Neuronal stem cell (in vitro differentiated cells): ENCODE measurements at regions not wholly inside any gene's neighbourhood (a gene's known extent, or its start where the extent isn't known, plus 50 kb on each side); places are given as distances from the start of the nearest gene placed in this dataset.

Experiments used
- DNase-seq: peaks from one replicate; pipeline ENCODE4 v3.0.0-alpha.2; 2013; ENCODE audit warnings: low spot score
- H2AFZ ChIP-seq: one replicate; pipeline ENCODE4 v1.6.1; 2013; ENCODE audit warnings: mild to moderate bottlenecking, low read length, inconsistent platforms
- H2AK5ac ChIP-seq: 2 replicates; pipeline ENCODE4 v1.6.1; 2013; ENCODE audit warnings: low read depth, mild to moderate bottlenecking, inconsistent platforms, low read length, moderate library complexity, mixed read lengths
- H2BK120ac ChIP-seq: 2 replicates; pipeline ENCODE4 v1.6.1; 2013; ENCODE audit warnings: low read depth, mild to moderate bottlenecking, inconsistent platforms, low read length, moderate library complexity, mixed read lengths
- H2BK12ac ChIP-seq: one replicate; pipeline ENCODE4 v1.6.1; 2013; ENCODE audit warnings: low read length, inconsistent platforms
- H2BK15ac ChIP-seq: 2 replicates; pipeline ENCODE4 v1.6.1; 2013; ENCODE audit warnings: mild to moderate bottlenecking, low read length, inconsistent platforms, mixed read lengths
- H2BK5ac ChIP-seq: one replicate; pipeline ENCODE4 v1.6.1; 2013; ENCODE audit warnings: inconsistent platforms, mild to moderate bottlenecking, low read length, moderate library complexity
- H3K14ac ChIP-seq: one replicate; pipeline ENCODE4 v1.6.1; 2013; ENCODE audit warnings: low read length, inconsistent platforms
- H3K18ac ChIP-seq: 2 replicates; pipeline ENCODE4 v1.6.1; 2013; ENCODE audit warnings: low read length, inconsistent platforms
- H3K23ac ChIP-seq: 2 replicates; pipeline ENCODE4 v1.6.1; 2013; ENCODE audit warnings: low read depth, mild to moderate bottlenecking, mixed read lengths, low read length, inconsistent platforms; ENCODE audit not compliant: poor library complexity
- H3K27ac ChIP-seq: replicated peaks from 3 replicates; pipeline ENCODE4 v1.5.1; 2013; ENCODE audit warnings: low read length, inconsistent platforms
- H3K27me3 ChIP-seq, 3 experiments: 2 replicates each; pipeline ENCODE4 v1.6.1; 2013; ENCODE audit warnings: low read length in 3 of 3, mild to moderate bottlenecking in 2 of 3, inconsistent platforms in 1 of 3, low read depth in 1 of 3, mixed read lengths in 1 of 3, moderate library complexity in 1 of 3; ENCODE audit not compliant: control insufficient read depth in 3 of 3, insufficient read depth in 3 of 3
- H3K36me3 ChIP-seq, 2 donors: replicated peaks in 1 of 2; 2 replicates each; pipeline ENCODE4 v1.6.1; 2013; ENCODE audit warnings: low read length in 2 of 2; ENCODE audit not compliant: control insufficient read depth in 2 of 2, insufficient read depth in 2 of 2
- H3K4ac ChIP-seq: 2 replicates; pipeline ENCODE4 v1.6.1; 2013; ENCODE audit warnings: inconsistent platforms, mild to moderate bottlenecking, low read length, moderate library complexity
- H3K4me1 ChIP-seq, 2 donors: 1 replicate in 1 of 2; 2 replicates in 1 of 2; pipeline ENCODE4 v1.6.1; 2013; ENCODE audit warnings: low read length in 2 of 2, low read depth in 1 of 2; ENCODE audit not compliant: control insufficient read depth in 2 of 2, insufficient read depth in 1 of 2
- H3K4me2 ChIP-seq: one replicate; pipeline ENCODE4 v1.6.1; 2013; ENCODE audit warnings: mild to moderate bottlenecking, low read length, inconsistent platforms; ENCODE audit not compliant: insufficient read depth, poor library complexity, severe bottlenecking
- H3K4me3 ChIP-seq, 2 donors: 2 replicates each; pipeline ENCODE4 v1.5.1; 2013; ENCODE audit warnings: low read length in 2 of 2, mild to moderate bottlenecking in 2 of 2, inconsistent platforms in 1 of 2, moderate library complexity in 1 of 2
- H3K79me1 ChIP-seq: one replicate; pipeline ENCODE4 v1.6.1; 2013; ENCODE audit warnings: low read depth, mild to moderate bottlenecking, inconsistent platforms, low read length, moderate library complexity
- H3K9ac ChIP-seq: one replicate; pipeline ENCODE4 v1.6.1; 2013; ENCODE audit warnings: mild to moderate bottlenecking, low read depth, low read length, inconsistent platforms; ENCODE audit not compliant: poor library complexity
- H3K9me3 ChIP-seq, 2 donors: replicated peaks in 1 of 2; 2 replicates each; pipeline versions ENCODE3 to v1.6.1; 2013; ENCODE audit warnings: low read length in 2 of 2, mild to moderate bottlenecking in 2 of 2, inconsistent platforms in 1 of 2, low read depth in 1 of 2, mixed read lengths in 1 of 2, moderate library complexity in 1 of 2; ENCODE audit not compliant: control insufficient read depth in 2 of 2, insufficient read depth in 1 of 2
- H4K8ac ChIP-seq: one replicate; pipeline ENCODE4 v1.6.1; 2013; ENCODE audit warnings: low read depth, mild to moderate bottlenecking, inconsistent platforms, low read length, moderate library complexity
- H4K91ac ChIP-seq: one replicate; pipeline ENCODE4 v1.6.1; 2013; ENCODE audit warnings: low read length, low read depth, mild to moderate bottlenecking, inconsistent platforms; ENCODE audit not compliant: poor library complexity
- WGBS, 2 donors: extraction: QIAGEN DNeasy Blood & Tissue Kit; methylation state at CpG; one replicate each; pipeline ENCODE4 v1.1.7; 2013; ENCODE audit warnings: missing lambda C conversion rate in 2 of 2, mixed read lengths in 1 of 2; ENCODE audit not compliant: insufficient read length in 2 of 2, insufficient replicate concordance in 1 of 2; ENCODE audit errors: extremely low coverage in 2 of 2; 5-methylcytosine and 5-hydroxymethylcytosine counted together

- H3K36me3 ChIP-seq, result no peaks in the 10 kb centered on the region
- H3K27ac ChIP-seq, result no peak overlapping the region
- no peaks in the 10 kb centered on the region for H3K79me1 ChIP-seq
- no peak overlapping the region for H3K4me2 ChIP-seq
- no peak overlapping the region for H2BK120ac ChIP-seq
- H4K8ac ChIP-seq, result no peak overlapping the region
- peak overlapping the region; percentile 26 for H2AFZ ChIP-seq
- no peak overlapping the region for H3K18ac ChIP-seq
- H3K23ac ChIP-seq, result no peak overlapping the region
- no peak overlapping the region for H2AK5ac ChIP-seq
- no peak for DNase-seq
- H3K4ac ChIP-seq, result no peak overlapping the region
- H4K91ac ChIP-seq, result no peak overlapping the region
- H3K4me3 ChIP-seq, result no peak overlapping the region
- H2BK12ac ChIP-seq, result no peak overlapping the region
- no peaks in the 10 kb centered on the region for H3K9me3 ChIP-seq
- H2BK15ac ChIP-seq, result no peak overlapping the region
- no peaks in the 10 kb centered on the region for H3K27me3 ChIP-seq
- H3K9ac ChIP-seq, result no peak overlapping the region
- no peaks in the 10 kb centered on the region for H3K4me1 ChIP-seq
- no peak overlapping the region for H3K14ac ChIP-seq
- no peak overlapping the region for H2BK5ac ChIP-seq
Observed at GRCh38 chr7:80584778-80585177, 53.7 kb upstream of the CD36 start.

GRCh38 chr7:80587538-80587937 lies 50.9 kb upstream of the CD36 start:
- Histone ChIP-seq H3K23ac (no peak overlapping the region), H3K9me3 (no peaks in the 10 kb centered on the region), H3K27me3 (no peaks in the 10 kb centered on the region), H3K14ac (no peak overlapping the region), H3K36me3 (no peaks in the 10 kb centered on the region), H4K91ac (no peak overlapping the region), H3K4me3 (no peak overlapping the region), H2BK15ac (no peak overlapping the region), H3K27ac (no peak overlapping the region), H3K4ac (no peak overlapping the region), H2BK12ac (no peak overlapping the region), H2AK5ac (no peak overlapping the region), H2AFZ (no peak overlapping the region), H3K4me2 (no peak overlapping the region), H2BK5ac (no peak overlapping the region), H3K9ac (no peak overlapping the region), H4K8ac (no peak overlapping the region), H3K18ac (no peak overlapping the region), H3K79me1 (no peaks in the 10 kb centered on the region), H3K4me1 (no peaks in the 10 kb centered on the region), H2BK120ac (no peak overlapping the region)
- no CpG with 5 or more reads among the region's 1 CpG for WGBS, 2 donors
- no peak for DNase-seq

GRCh38 chr7:80588591-80588990 lies 49.9 kb upstream of the CD36 start:
- no peaks in the 10 kb centered on the region for H3K9me3 ChIP-seq
- no peak overlapping the region for H3K18ac ChIP-seq
- H2BK15ac ChIP-seq, result no peak overlapping the region
- H2BK120ac ChIP-seq, result no peak overlapping the region
- no peak overlapping the region for H2BK12ac ChIP-seq
- H4K8ac ChIP-seq, result no peak overlapping the region
- no peak overlapping the region for H3K9ac ChIP-seq
- H2BK5ac ChIP-seq, result no peak overlapping the region
- no peaks in the 10 kb centered on the region for H3K36me3 ChIP-seq
- H3K4me2 ChIP-seq, result no peak overlapping the region
- no CpG with 5 or more reads among the region's 3 CpGs for WGBS, 2 donors
- H3K27ac ChIP-seq, result no peak overlapping the region
- H3K4ac ChIP-seq, result no peak overlapping the region
- DNase-seq, result no peak
- no peak overlapping the region for H3K23ac ChIP-seq
- no peaks in the 10 kb centered on the region for H3K27me3 ChIP-seq
- no peaks in the 10 kb centered on the region for H3K79me1 ChIP-seq
- no peak overlapping the region for H2AFZ ChIP-seq
- H3K14ac ChIP-seq, result no peak overlapping the region
- H4K91ac ChIP-seq, result no peak overlapping the region
- no peak overlapping the region for H3K4me3 ChIP-seq
- H2AK5ac ChIP-seq, result no peak overlapping the region
- no peaks in the 10 kb centered on the region for H3K4me1 ChIP-seq
